HG02588 (cell line): ENCODE measurements at regions not wholly inside any gene's neighbourhood (a gene's known extent, or its start where the extent isn't known, plus 50 kb on each side); places are given as distances from the start of the nearest gene placed in this dataset.
A peak's percentile ranks its signal among the peaks of the same experiment; 100 is the strongest.
"Not testable (repeated sequence)": the region's sequence is repeated elsewhere in the genome, so short reads cannot be mapped to it uniquely, and the experiment has no call there.

Experiments
- ATAC-seq: cut with Tn5 transposase; IDR thresholded peaks from one replicate; pipeline ENCODE4 v1.9.1; 2021; ENCODE audit warnings: mild to moderate bottlenecking, moderate library complexity; ENCODE audit not compliant: unreplicated experiment

GRCh38 chr1:60916906-60917305 is 165.5 kb upstream of the NFIA start:
- no peak for ATAC-seq

GRCh38 chr1:60916199-60916598 is 166.2 kb upstream of the NFIA start:
- ATAC-seq = no peak

GRCh38 chr1:60915441-60915840 is 166.9 kb upstream of the NFIA start:
- ATAC-seq = no peak

GRCh38 chr1:60914982-60915381 is 167.4 kb upstream of the NFIA start:
- ATAC-seq = no peak

- not testable (repeated sequence) for ATAC-seq
These were observed 168.7 kb upstream of the NFIA start for GRCh38 chr1:60913708-60914107.

- no peak for ATAC-seq
These were observed 169.3 kb upstream of the NFIA start for GRCh38 chr1:60913039-60913438.

- ATAC-seq = no peak
These were observed 170.2 kb upstream of the NFIA start for GRCh38 chr1:60911966-60912697.

GRCh38 chr1:60908159-60908558 is 174.2 kb upstream of the NFIA start:
- no peak for ATAC-seq

GRCh38 chr1:60906526-60906925 is 175.8 kb upstream of the NFIA start:
- ATAC-seq = no peak

GRCh38 chr1:60906039-60906438 is 176.3 kb upstream of the NFIA start:
- ATAC-seq = no peak

GRCh38 chr1:60904099-60904851 is 178.1 kb upstream of the NFIA start:
- no peak for ATAC-seq

- no peak for ATAC-seq
These were observed 178.8 kb upstream of the NFIA start for GRCh38 chr1:60903591-60903990.

- ATAC-seq = no peak
These were observed 182.9 kb upstream of the NFIA start for GRCh38 chr1:60899464-60899863.

GRCh38 chr1:60898987-60899386 is 183.4 kb upstream of the NFIA start:
- peak; percentile 80 for ATAC-seq

GRCh38 chr1:60898413-60898812 is 183.9 kb upstream of the NFIA start:
- ATAC-seq = no peak

GRCh38 chr1:60896701-60897363 is 185.5 kb upstream of the NFIA start:
- no peak for ATAC-seq

- ATAC-seq = no peak
These were observed 186.7 kb upstream of the NFIA start for GRCh38 chr1:60895701-60896100.

GRCh38 chr1:60895252-60895651 is 187.1 kb upstream of the NFIA start:
- ATAC-seq = no peak

GRCh38 chr1:60894741-60895140 is 187.6 kb upstream of the NFIA start:
- ATAC-seq = no peak

- ATAC-seq = no peak
These were observed 188.2 kb upstream of the NFIA start for GRCh38 chr1:60894130-60894529.

GRCh38 chr1:60893136-60893930 is 189.0 kb upstream of the NFIA start:
- no peak for ATAC-seq
